ENCODE measurements at regions not wholly inside any gene's neighbourhood (a gene's known extent, or its start where the extent isn't known, plus 50 kb on each side); places are given as distances from the start of the nearest gene placed in this dataset.

DNA sequence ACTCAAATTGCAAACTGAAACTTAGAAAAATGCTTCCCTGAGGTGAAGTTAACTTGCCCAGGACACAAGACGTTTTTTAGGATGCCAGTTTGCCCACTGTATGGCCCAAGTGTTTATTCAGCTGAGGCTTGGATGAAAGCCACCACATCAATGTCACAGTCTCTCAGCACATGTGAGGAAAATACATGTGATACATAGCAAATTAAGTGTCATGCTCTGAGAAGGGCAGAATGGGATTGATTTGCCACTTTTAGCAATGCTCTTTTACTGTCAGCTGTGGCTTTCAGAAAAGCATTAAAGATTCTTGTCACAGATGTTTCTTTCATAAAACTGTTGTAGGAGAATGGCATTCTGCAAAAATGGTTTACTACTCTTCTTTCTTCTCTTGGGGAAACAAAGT is 165.5 kb downstream of the ZIC1 start:
- Histone ChIP-seq H3K27me3 (no peaks in the 10 kb centered on the region), H3K27ac (no peak overlapping the region), H3K9me3 (no peaks in the 10 kb centered on the region), H3K36me3 (no peaks in the 10 kb centered on the region), H3K4me3 (no peak overlapping the region), H3K4me1 (no peaks in the 10 kb centered on the region)
- no peak for DNase-seq
- TF ChIP-seq POLR2A (IDR thresholded peaks at IDR 0.05), result no peak
- TF ChIP-seq, protein P1, sequence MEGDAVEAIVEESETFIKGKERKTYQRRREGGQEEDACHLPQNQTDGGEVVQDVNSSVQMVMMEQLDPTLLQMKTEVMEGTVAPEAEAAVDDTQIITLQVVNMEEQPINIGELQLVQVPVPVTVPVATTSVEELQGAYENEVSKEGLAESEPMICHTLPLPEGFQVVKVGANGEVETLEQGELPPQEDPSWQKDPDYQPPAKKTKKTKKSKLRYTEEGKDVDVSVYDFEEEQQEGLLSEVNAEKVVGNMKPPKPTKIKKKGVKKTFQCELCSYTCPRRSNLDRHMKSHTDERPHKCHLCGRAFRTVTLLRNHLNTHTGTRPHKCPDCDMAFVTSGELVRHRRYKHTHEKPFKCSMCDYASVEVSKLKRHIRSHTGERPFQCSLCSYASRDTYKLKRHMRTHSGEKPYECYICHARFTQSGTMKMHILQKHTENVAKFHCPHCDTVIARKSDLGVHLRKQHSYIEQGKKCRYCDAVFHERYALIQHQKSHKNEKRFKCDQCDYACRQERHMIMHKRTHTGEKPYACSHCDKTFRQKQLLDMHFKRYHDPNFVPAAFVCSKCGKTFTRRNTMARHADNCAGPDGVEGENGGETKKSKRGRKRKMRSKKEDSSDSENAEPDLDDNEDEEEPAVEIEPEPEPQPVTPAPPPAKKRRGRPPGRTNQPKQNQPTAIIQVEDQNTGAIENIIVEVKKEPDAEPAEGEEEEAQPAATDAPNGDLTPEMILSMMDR (IDR thresholded peaks at IDR 0.05), result no peak
- WGBS, 4 donors, result 16 to 31% (median 24%) methylated on average over 1 of the region's 1 CpG
- ATAC-seq, result no peak
- intact Hi-C loops (cut with DNase I), result no loop called here

DNA sequence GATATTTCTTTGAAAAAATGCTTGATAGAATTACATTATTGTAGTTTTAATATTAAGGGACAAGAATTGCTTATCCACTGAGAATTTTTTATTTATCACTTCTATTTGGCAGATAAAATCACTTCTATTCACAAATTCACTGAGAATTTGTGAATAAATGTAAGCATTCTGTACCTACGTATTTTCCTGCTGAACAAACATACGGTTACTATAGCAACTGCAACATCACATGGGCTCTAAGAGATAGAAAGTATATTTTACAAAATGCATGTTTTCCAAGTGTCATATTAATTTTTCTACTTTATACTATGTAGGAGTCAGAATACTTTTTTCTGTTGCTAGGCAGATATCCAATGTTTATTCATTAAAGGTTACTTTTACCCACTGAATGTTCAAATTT is 166.2 kb downstream of the ZIC1 start:
- Histone ChIP-seq H3K27ac (no peak overlapping the region), H3K27me3 (no peaks in the 10 kb centered on the region), H3K4me1 (no peaks in the 10 kb centered on the region), H3K4me3 (no peak overlapping the region), H3K9me3 (no peaks in the 10 kb centered on the region), H3K36me3 (no peaks in the 10 kb centered on the region)
- DNase-seq, result no peak
- WGBS, 4 donors, result 71 to 86% (median 83%) methylated on average over 2 of the region's 2 CpGs
- intact Hi-C loops (cut with DNase I), result no loop called here
- no peak for TF ChIP-seq POLR2A (IDR thresholded peaks at IDR 0.05)
- TF ChIP-seq, protein P1 (IDR thresholded peaks at IDR 0.05), result no peak
- ATAC-seq, result no peak

- ATAC-seq, result no peak
- H3K27me3 ChIP-seq, result no peaks in the 10 kb centered on the region
- H3K9me3 ChIP-seq, result no peaks in the 10 kb centered on the region
- no peaks in the 10 kb centered on the region for H3K36me3 ChIP-seq
- intact Hi-C loops (cut with DNase I), result no loop called here
- TF ChIP-seq POLR2A (IDR thresholded peaks at IDR 0.05), result no peak
- TF ChIP-seq, protein P1 (IDR thresholded peaks at IDR 0.05), result no peak
- H3K27ac ChIP-seq, result no peak overlapping the region
- H3K4me1 ChIP-seq, result no peaks in the 10 kb centered on the region
- no peak for DNase-seq
- H3K4me3 ChIP-seq, result no peak overlapping the region
These were observed 173.5 kb downstream of the ZIC1 start for GRCh38 chr3:147582642-147583041.

DNA sequence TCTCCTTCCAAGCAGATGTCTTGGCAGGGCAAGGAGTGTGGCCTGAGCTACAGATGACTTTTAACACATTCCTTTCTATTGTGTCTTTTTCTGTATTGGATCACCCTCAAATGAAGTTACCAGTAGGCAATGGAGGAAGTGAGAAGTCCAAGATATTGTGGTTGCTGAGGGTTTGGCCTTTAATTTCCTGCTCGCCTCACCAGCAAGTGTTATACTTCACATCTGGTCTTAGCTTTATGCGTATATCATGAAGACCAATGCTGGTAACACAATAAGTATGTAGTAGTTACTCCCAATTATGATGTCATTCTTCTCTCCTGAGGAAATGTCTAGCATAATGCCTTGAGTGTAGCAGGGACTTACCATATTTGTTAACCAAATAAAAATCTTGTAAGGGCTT is 179.9 kb downstream of the ZIC1 start:
- no peak for TF ChIP-seq POLR2A (IDR thresholded peaks at IDR 0.05)
- TF ChIP-seq, protein P1 (IDR thresholded peaks at IDR 0.05), result no peak
- 73 to 80% (median 77%) methylated on average over 2 of the region's 2 CpGs for WGBS, 4 donors
- intact Hi-C loops (cut with DNase I), result no loop called here
- H3K4me1 ChIP-seq, result no peaks in the 10 kb centered on the region
- DNase-seq, result no peak
- H3K4me3 ChIP-seq, result no peak overlapping the region
- H3K9me3 ChIP-seq, result no peaks in the 10 kb centered on the region
- H3K36me3 ChIP-seq, result no peaks in the 10 kb centered on the region
- H3K27me3 ChIP-seq, result no peaks in the 10 kb centered on the region
- H3K27ac ChIP-seq, result no peak overlapping the region
- ATAC-seq, result no peak
